ENCODE measurements at regions not wholly inside any gene's neighbourhood (a gene's known extent, or its start where the extent isn't known, plus 50 kb on each side); places are given as distances from the start of the nearest gene placed in this dataset.

- H3K27me3 Mint-ChIP-seq, result no peaks in the 10 kb centered on the region
- no peaks in the 10 kb centered on the region for H3K36me3 Mint-ChIP-seq (ENCODE audit: low read depth)
- H3K4me1 Mint-ChIP-seq (ENCODE audit: low read depth), result no peaks in the 10 kb centered on the region
- POLR2A ChIA-PET, result no interaction called here
- no peak for TF ChIP-seq CTCF (IDR thresholded peaks at IDR 0.05)
- DNase-seq (no peak), ATAC-seq (no peak)
- no peak overlapping the region for H3K27ac Mint-ChIP-seq
- intact Hi-C loops (cut with micrococcal nuclease), result no loop called here
- CTCF ChIA-PET, result no interaction called here
- peaks cover 2% of the 10 kb centered on the region for H3K9me3 Mint-ChIP-seq
- no peak overlapping the region for H3K4me3 Mint-ChIP-seq
These were observed 817.7 kb upstream of the IGFBP3 start for GRCh38 chr7:46738796-46739195.

GRCh38 chr7:46738165-46738564 lies 817.1 kb upstream of the IGFBP3 start:
- DNase-seq (no peak), ATAC-seq (no peak)
- no peaks in the 10 kb centered on the region for H3K36me3 Mint-ChIP-seq (ENCODE audit: low read depth)
- ChIA-PET POLR2A (no interaction called here), CTCF (no interaction called here)
- no peak overlapping the region for H3K27ac Mint-ChIP-seq
- TF ChIP-seq CTCF (IDR thresholded peaks at IDR 0.05), result no peak
- H3K4me3 Mint-ChIP-seq, result no peak overlapping the region
- H3K27me3 Mint-ChIP-seq, result no peaks in the 10 kb centered on the region
- peaks cover 2% of the 10 kb centered on the region for H3K9me3 Mint-ChIP-seq
- no peaks in the 10 kb centered on the region for H3K4me1 Mint-ChIP-seq (ENCODE audit: low read depth)
- intact Hi-C loops (cut with micrococcal nuclease), result no loop called here

GRCh38 chr7:46725838-46726237 lies 804.8 kb upstream of the IGFBP3 start:
- no peak for ATAC-seq
- no peaks in the 10 kb centered on the region for H3K27me3 Mint-ChIP-seq
- ChIA-PET CTCF (no interaction called here), POLR2A (no interaction called here)
- no peaks in the 10 kb centered on the region for H3K4me1 Mint-ChIP-seq (ENCODE audit: low read depth)
- H3K27ac Mint-ChIP-seq, result no peak overlapping the region
- TF ChIP-seq CTCF (IDR thresholded peaks at IDR 0.05), result no peak
- no peak for DNase-seq
- no peaks in the 10 kb centered on the region for H3K36me3 Mint-ChIP-seq (ENCODE audit: low read depth)
- H3K4me3 Mint-ChIP-seq, result no peak overlapping the region
- intact Hi-C loops (cut with micrococcal nuclease), result no loop called here
- peaks cover 3% of the 10 kb centered on the region for H3K9me3 Mint-ChIP-seq

GRCh38 chr7:46725136-46725535 lies 804.1 kb upstream of the IGFBP3 start:
- no peak overlapping the region for H3K27ac Mint-ChIP-seq
- CTCF ChIA-PET, result no interaction called here
- intact Hi-C loops (cut with micrococcal nuclease), result no loop called here

GRCh38 chr7:46723742-46724141 lies 802.7 kb upstream of the IGFBP3 start:
- ATAC-seq (no peak), DNase-seq (no peak)
- no peaks in the 10 kb centered on the region for H3K4me1 Mint-ChIP-seq (ENCODE audit: low read depth)
- H3K27ac Mint-ChIP-seq, result no peak overlapping the region
- intact Hi-C loops (cut with micrococcal nuclease), result no loop called here
- peaks cover 6% of the 10 kb centered on the region for H3K9me3 Mint-ChIP-seq
- no peaks in the 10 kb centered on the region for H3K27me3 Mint-ChIP-seq
- no peak for TF ChIP-seq CTCF (IDR thresholded peaks at IDR 0.05)
- H3K36me3 Mint-ChIP-seq (ENCODE audit: low read depth), result no peaks in the 10 kb centered on the region
- POLR2A ChIA-PET, result no interaction called here
- H3K4me3 Mint-ChIP-seq, result no peak overlapping the region
- CTCF ChIA-PET, result no interaction called here

More at GRCh38 chr7:46725136-46725535, 804.1 kb upstream of the IGFBP3 start:
- POLR2A ChIA-PET, result no interaction called here
- Mint-ChIP-seq H3K4me1 (ENCODE audit: low read depth) (no peaks in the 10 kb centered on the region), H3K4me3 (no peak overlapping the region), H3K36me3 (ENCODE audit: low read depth) (no peaks in the 10 kb centered on the region), H3K9me3 (peaks cover 6% of the 10 kb centered on the region), H3K27me3 (no peaks in the 10 kb centered on the region)
- DNase-seq, result no peak
- no peak for TF ChIP-seq CTCF (IDR thresholded peaks at IDR 0.05)
- no peak for ATAC-seq
